Prostate gland (tissue), 2 donors: ENCODE measurements at regions not wholly inside any gene's neighbourhood (a gene's known extent, or its start where the extent isn't known, plus 50 kb on each side); places are given as distances from the start of the nearest gene placed in this dataset.
"Not testable (repeated sequence)": the region's sequence is repeated elsewhere in the genome, so short reads cannot be mapped to it uniquely, and the experiment has no call there.

Experiments used
- POLR2A ChIP-seq: fragments of 450-650 bp; IDR thresholded peaks from one replicate; pipeline ENCODE4 v1.6.1; 2016; ENCODE audit warnings: antibody characterized with exemption, mild to moderate bottlenecking
- POLR2AphosphoS5 ChIP-seq: sonication (generic); formaldehyde crosslinking; IDR thresholded peaks from one replicate; pipeline ENCODE4 v1.6.1; 2017; ENCODE audit warnings: antibody characterized with exemption
- TF ChIP-seq, protein P1 (sequence below), 4 experiments: fragments of 200-600 bp in 2 of 4; fragments of 450-650 bp in 2 of 4; sonication (generic) in 2 of 4; IDR thresholded peaks; 1 replicate in 3 of 4; 2 replicates in 1 of 4; pipeline ENCODE4 v1.5.1; 2016 to 2019; ENCODE audit warnings: antibody characterized with exemption in 4 of 4, mild to moderate bottlenecking in 2 of 4, moderate library complexity in 2 of 4

DNA sequence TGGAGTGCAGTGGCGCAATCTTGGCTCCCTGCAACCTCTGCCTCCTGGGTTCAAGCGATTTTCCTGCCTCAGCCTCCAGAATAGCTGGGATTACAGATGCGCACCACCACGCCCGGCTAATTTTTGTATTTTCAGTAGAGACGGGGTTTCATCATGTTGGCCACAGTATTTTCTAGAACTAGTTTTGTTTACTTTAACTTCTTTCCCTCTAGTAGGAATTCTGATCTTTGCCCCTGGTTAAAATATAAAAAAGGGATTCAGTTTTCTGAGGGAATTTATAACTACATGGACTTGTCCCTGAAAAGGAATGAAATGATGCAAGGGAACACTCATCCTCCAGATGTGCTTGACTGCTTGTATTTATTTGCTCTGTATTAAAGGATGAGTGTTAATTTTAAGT is 628.9 kb downstream of the ETNK1 start:
- TF ChIP-seq, protein P1, sequence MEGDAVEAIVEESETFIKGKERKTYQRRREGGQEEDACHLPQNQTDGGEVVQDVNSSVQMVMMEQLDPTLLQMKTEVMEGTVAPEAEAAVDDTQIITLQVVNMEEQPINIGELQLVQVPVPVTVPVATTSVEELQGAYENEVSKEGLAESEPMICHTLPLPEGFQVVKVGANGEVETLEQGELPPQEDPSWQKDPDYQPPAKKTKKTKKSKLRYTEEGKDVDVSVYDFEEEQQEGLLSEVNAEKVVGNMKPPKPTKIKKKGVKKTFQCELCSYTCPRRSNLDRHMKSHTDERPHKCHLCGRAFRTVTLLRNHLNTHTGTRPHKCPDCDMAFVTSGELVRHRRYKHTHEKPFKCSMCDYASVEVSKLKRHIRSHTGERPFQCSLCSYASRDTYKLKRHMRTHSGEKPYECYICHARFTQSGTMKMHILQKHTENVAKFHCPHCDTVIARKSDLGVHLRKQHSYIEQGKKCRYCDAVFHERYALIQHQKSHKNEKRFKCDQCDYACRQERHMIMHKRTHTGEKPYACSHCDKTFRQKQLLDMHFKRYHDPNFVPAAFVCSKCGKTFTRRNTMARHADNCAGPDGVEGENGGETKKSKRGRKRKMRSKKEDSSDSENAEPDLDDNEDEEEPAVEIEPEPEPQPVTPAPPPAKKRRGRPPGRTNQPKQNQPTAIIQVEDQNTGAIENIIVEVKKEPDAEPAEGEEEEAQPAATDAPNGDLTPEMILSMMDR (IDR thresholded peaks at IDR 0.05): not testable (repeated sequence)
- TF ChIP-seq POLR2A, POLR2AphosphoS5: not testable (repeated sequence)
